Stimulated activated naive B cell treated with anti-CD40 and anti-IgM and Interleukin-4, amounts not matched to agents 10 μg/mL and 1 μg/mL and 100 μg/mL, for 72 hours (primary cell): ENCODE measurements at regions not wholly inside any gene's neighbourhood (a gene's known extent, or its start where the extent isn't known, plus 50 kb on each side); places are given as distances from the start of the nearest gene placed in this dataset.
A peak's percentile ranks its signal among the peaks of the same experiment; 100 is the strongest.

Experiments used
- ATAC-seq, 2 donors: fragments of 150-1000 bp; cut with Tn5 transposase; replicated peaks; 2 replicates each; pipeline ENCODE4 v1.10.0; 2021; ENCODE audit warnings: moderate library complexity in 1 of 2
- DNase-seq: peaks from one replicate; pipeline ENCODE4 v3.0.0; 2021
- H3K27ac Mint-ChIP-seq: one replicate; pipeline ENCODE4 v1.8.0; 2022; ENCODE audit warnings: mild to moderate bottlenecking, mixed read lengths
- H3K27me3 Mint-ChIP-seq, 2 donors: one replicate each; pipeline ENCODE4 v1.8.0; 2022; ENCODE audit warnings: mixed read lengths in 2 of 2
- H3K36me3 Mint-ChIP-seq, 2 donors: one replicate each; pipeline ENCODE4 v1.8.0; 2022; ENCODE audit warnings: mixed read lengths in 2 of 2, mild to moderate bottlenecking in 1 of 2
- H3K4me1 Mint-ChIP-seq, 2 donors: one replicate each; pipeline ENCODE4 v1.8.0; 2022; ENCODE audit warnings: mixed read lengths in 2 of 2, mild to moderate bottlenecking in 1 of 2
- H3K4me3 Mint-ChIP-seq, 2 donors: one replicate each; pipeline ENCODE4 v1.8.0; 2022; ENCODE audit warnings: mild to moderate bottlenecking in 2 of 2, mixed read lengths in 2 of 2, moderate library complexity in 1 of 2
- H3K9me3 Mint-ChIP-seq, 2 donors: one replicate each; pipeline ENCODE4 v1.8.0; 2022; ENCODE audit warnings: mixed read lengths in 2 of 2, mild to moderate bottlenecking in 1 of 2

DNA sequence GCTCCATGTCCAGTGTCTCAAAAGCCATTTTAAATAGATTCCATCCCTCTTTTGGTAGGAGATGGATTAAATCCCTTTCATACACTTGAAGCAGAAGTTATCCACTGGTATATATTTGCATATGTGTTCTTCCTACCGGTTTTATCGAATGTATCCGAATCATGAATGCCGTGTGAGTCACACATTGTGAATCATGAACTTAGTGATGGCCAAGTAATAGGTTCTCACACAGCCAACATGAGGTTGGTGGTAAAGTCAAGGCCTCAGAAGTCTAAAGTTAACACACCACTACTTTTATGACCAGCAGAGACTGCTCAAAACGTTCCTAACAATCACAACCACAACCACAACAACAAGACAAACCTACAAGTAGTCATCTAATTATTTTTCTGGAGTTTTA is 345.5 kb downstream of the THBS2 start:
- H3K27me3 Mint-ChIP-seq, result no peaks in the 10 kb centered on the region
- no peak overlapping the region for H3K27ac Mint-ChIP-seq
- no peak overlapping the region for H3K4me3 Mint-ChIP-seq
- no peaks in the 10 kb centered on the region for H3K36me3 Mint-ChIP-seq
- H3K9me3 Mint-ChIP-seq, result peaks cover 0 to 2% of the 10 kb centered on the region in 2 donors
- ATAC-seq (no peak), DNase-seq (no peak)
- H3K4me1 Mint-ChIP-seq, result no peaks in the 10 kb centered on the region

DNA sequence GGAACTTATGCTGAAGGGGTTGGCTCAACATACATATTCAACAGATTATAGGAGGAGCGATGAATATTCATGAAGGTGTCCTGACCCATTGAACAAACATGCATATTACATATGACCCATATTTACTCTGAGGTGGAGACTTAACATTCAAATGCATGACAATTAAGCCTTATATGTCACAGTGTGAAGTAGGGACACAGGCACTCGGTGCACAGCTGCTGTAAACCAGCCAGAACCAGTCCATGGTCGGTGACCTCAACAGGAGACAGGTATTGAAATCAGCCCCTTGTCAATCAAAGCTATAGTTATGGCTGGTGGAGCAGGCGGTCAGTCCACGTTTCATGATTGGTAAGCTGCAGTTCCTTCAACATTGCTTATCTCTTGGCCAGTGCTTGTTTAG is 347.3 kb downstream of the THBS2 start:
- Mint-ChIP-seq H3K36me3 (no peaks in the 10 kb centered on the region), H3K9me3 (peaks cover 0 to 2% of the 10 kb centered on the region in 2 donors), H3K4me1 (no peaks in the 10 kb centered on the region), H3K27me3 (no peaks in the 10 kb centered on the region), H3K27ac (no peak overlapping the region), H3K4me3 (no peak overlapping the region)
- ATAC-seq, result no peak
- DNase-seq, result no peak

DNA sequence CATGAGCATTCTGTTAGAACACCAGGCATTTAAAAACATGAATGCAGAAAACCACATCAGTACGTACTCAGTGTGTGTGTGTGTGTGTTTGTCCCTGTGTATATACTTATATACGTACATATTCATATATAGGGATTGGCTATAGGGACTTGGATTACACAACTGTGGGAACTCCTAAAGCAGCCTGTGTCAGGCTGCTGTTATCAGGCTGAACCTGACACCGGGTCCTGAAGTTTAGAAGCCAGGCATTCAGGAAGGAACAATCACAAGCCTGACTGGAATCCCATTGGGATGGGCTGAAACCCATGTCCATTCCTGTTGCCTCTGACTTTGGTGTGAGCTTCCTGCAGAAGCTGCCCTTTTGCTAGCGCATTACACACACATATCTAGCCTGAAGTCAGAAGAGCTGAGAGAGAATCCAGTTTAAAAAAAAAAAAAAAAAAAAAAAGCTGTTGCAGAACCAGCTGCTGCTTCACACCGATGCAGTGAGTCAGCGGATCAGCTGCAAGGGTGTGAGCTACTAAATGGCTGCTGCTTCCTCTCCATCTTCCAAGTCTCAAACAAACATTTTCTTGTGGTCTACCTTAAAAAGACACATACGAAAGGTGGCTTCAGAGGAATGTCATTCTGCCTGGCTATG is 348.1 kb downstream of the THBS2 start:
- DNase-seq (no peak), ATAC-seq (no peak)
- Mint-ChIP-seq H3K27ac (no peak overlapping the region), H3K9me3 (peaks cover 0 to 2% of the 10 kb centered on the region in 2 donors), H3K36me3 (no peaks in the 10 kb centered on the region), H3K4me3 (no peak overlapping the region), H3K4me1 (no peaks in the 10 kb centered on the region), H3K27me3 (no peaks in the 10 kb centered on the region)

DNA sequence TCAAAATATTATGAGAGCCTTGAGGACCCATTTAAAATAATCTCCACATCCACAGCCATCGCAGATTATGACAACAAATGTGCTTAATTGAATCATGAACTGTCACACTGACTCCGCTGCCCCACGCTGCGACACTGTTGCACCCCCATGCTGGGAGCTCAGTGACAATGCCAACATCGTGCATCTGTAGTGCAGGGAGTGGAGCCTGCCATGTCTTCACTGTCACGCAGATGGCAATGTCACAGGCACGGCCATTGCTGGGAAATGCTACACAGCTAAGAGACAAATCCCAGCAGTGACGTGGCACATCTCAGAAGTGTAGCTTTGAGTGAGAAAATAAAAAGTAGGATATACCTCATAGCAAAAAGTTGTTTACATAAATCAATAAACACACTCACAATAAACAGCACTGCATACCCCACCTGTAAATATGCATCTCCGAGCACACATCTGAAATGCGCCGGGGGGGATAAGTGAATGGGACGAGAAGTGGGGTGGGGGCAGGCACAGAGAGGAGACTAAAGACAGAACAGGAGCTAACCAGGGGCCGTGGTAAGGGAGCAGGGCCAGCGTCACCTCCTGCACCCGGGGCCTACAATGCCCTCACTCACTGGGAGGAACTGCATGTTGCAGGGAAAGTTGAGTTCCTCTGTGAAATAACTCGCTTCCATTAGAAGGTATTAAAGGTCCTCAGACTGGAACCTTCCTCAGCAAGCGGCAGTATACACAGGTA is 349.9 kb downstream of the THBS2 start:
- no peak overlapping the region for H3K27ac Mint-ChIP-seq
- H3K27me3 Mint-ChIP-seq, result peaks cover 12 to 13% of the 10 kb centered on the region in 2 donors
- no peaks in the 10 kb centered on the region for H3K9me3 Mint-ChIP-seq
- ATAC-seq, result no peak
- H3K4me3 Mint-ChIP-seq, result no peak overlapping the region
- DNase-seq, result no peak
- H3K36me3 Mint-ChIP-seq, result no peaks in the 10 kb centered on the region
- H3K4me1 Mint-ChIP-seq, result no peaks in the 10 kb centered on the region

DNA sequence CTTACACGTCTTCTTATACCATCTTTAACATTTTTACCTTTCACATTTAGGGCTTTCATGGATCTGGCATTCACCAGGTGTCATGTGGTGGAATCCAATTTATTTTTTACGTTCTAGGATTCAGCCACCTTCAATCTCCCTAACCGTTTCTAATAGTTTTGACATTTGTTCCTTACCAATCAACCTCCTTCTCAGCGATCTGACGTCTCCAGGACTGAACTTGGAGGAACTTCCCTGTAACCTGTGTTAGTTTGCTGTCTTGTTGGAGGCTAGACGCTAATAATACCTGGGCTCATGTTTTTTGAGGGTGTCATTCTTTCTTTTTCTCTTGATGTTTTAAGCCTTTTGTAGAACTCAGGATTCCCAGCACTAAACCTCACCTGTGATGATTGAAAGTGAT is 351.6 kb downstream of the THBS2 start:
- no peaks in the 10 kb centered on the region for H3K36me3 Mint-ChIP-seq
- H3K27me3 Mint-ChIP-seq, result peaks cover 12 to 15% of the 10 kb centered on the region in 2 donors
- no peak overlapping the region for H3K4me3 Mint-ChIP-seq
- DNase-seq (no peak), ATAC-seq (no peak)
- no peaks in the 10 kb centered on the region for H3K9me3 Mint-ChIP-seq
- H3K4me1 Mint-ChIP-seq, result no peaks in the 10 kb centered on the region
- no peak overlapping the region for H3K27ac Mint-ChIP-seq

DNA sequence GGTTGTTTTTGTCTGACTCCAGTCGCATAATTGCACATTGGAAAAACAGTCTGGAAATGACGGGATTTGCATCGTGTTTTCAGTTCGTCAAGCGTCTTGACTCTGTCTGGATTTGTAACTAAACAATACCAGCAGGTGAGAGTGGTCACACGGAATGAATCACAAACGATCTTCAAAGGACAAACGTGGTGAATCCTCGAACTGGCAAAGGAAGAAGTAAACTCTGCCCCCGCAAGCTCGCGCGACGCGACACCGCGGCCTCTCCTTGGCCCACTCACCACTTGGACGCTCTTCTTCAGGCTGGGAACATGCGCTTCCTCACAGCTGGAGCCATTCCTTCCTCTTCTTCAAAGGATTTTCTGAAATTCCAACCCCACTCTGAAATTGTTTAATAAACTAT is 352.6 kb downstream of the THBS2 start:
- ATAC-seq, result no peak
- Mint-ChIP-seq H3K9me3 (no peaks in the 10 kb centered on the region), H3K27ac (no peak overlapping the region), H3K4me3 (no peak overlapping the region), H3K27me3 (peaks cover 12 to 15% of the 10 kb centered on the region in 2 donors), H3K4me1 (no peaks in the 10 kb centered on the region), H3K36me3 (peaks cover 0 to 4% of the 10 kb centered on the region in 2 donors)
- DNase-seq, result no peak

DNA sequence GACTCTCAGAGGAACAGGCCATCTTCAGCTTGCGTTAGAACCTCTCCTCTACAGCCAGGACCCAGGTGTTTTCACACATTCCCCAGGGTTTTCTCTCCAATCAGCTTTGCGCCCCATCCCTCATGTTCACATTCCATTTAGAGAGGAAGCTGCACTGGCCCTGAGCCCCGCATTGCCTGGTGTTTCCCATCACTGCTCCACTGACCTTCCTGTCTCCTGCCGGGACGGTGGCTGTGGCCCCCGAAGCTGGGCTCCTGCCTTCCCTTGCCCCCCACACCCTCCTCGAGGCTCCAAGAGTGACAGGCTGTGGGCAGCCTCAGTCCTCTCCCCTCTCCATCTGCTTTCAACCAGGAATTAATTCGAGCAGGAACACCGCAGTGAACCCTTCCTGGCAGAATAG is 357.3 kb downstream of the THBS2 start:
- Mint-ChIP-seq H3K27ac (no peak overlapping the region), H3K4me1 (peaks cover 6 to 8% of the 10 kb centered on the region in 2 donors), H3K36me3 (peaks cover 0 to 4% of the 10 kb centered on the region in 2 donors), H3K27me3 (peaks cover 12 to 15% of the 10 kb centered on the region in 2 donors), H3K9me3 (no peaks in the 10 kb centered on the region), H3K4me3 (peak overlapping the region in 1 of 2 donors; percentile 4)
- no peak for ATAC-seq
- no peak for DNase-seq

DNA sequence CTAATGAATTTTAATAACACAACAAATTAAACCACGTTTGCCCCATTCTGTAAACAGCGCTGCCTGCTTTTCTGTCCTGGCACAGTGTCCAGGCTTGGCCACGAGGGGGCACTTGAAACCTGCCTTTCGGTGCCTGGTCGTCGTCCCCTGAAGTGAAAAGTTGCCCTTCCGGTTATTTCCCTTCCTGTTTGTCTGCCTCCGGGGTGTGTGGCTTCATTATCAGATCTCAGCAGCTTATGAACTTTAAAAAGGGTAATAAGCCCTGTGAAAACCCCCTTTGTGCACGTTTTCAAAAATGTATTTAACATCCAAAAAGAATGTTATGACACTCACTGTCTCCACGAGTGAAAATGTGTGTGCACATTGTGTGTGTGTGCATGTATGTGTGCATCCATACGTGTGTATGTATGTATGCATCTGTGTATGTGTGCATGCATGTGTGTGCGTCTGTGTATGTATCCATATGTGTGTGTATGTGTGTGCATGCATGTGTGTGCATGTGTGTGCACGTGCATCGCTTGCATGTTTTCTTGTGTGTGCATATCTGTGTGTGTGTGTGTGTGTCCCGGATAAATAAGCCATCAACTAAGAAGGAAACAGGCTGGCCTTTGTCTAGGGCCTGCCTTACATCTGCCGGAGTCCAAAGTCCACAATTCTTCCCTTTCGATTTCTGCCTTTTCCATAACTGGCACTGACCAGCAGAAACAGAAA is 358.4 kb downstream of the THBS2 start:
- ATAC-seq (peak; percentile 95 to 97), DNase-seq (peak; percentile 63)
- peaks cover 6 to 8% of the 10 kb centered on the region in 2 donors for H3K4me1 Mint-ChIP-seq
- no peak overlapping the region for H3K27ac Mint-ChIP-seq
- H3K27me3 Mint-ChIP-seq, result peaks cover 9 to 14% of the 10 kb centered on the region in 2 donors
- H3K9me3 Mint-ChIP-seq, result no peaks in the 10 kb centered on the region
- peak overlapping the region; percentile 65 to 76 for H3K4me3 Mint-ChIP-seq
- peaks cover 0 to 4% of the 10 kb centered on the region in 2 donors for H3K36me3 Mint-ChIP-seq

DNA sequence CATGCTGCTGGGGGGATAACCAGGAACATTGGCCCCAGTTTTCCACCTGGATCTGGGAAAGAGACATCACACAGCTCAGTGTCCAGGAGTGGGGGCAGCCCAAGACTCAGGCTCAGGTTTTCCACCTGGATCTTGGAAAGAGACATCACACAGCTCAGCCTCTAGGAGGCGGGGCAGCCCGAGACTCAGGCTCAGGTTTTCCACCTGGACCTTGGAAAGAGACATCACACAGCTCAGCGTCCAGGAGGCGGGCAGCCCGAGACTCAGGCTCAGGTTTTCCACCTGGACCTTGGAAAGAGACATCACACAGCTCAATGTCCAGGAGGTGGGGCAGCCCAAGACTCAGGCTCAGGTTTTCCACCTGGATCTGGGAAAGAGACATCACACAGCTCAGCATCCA is 361.6 kb downstream of the THBS2 start:
- Mint-ChIP-seq H3K9me3 (no peaks in the 10 kb centered on the region), H3K4me3 (no peak overlapping the region), H3K27ac (peak overlapping the region; percentile 25), H3K4me1 (peaks cover 6 to 8% of the 10 kb centered on the region in 2 donors), H3K27me3 (peaks cover 0 to 4% of the 10 kb centered on the region in 2 donors), H3K36me3 (peaks cover 0 to 4% of the 10 kb centered on the region in 2 donors)
- no peak for ATAC-seq
- no peak for DNase-seq

DNA sequence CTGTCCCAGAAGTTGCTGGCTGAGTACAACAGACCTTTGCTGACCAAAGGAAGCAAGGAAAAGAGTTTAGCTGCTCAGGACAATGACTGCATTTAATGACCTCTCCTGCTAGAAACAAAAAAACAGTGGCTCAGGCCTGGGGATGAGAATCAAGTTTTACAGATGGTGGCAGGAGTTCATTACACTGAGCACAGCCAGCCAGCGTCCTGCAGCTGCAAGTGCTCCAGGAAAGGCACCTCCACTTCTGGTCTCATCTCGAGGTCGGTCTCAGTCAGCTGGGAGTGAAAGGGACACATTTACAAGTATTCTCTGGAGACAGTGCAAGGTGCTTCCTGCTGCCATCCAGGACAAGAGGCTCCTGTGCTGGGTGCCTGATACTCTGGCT is 362.7 kb downstream of the THBS2 start:
- H3K4me1 Mint-ChIP-seq, result peaks cover 6 to 8% of the 10 kb centered on the region in 2 donors
- no peak overlapping the region for H3K4me3 Mint-ChIP-seq
- H3K27ac Mint-ChIP-seq, result no peak overlapping the region
- H3K36me3 Mint-ChIP-seq, result no peaks in the 10 kb centered on the region
- no peak for ATAC-seq
- H3K27me3 Mint-ChIP-seq, result peaks cover 0 to 4% of the 10 kb centered on the region in 2 donors
- no peak for DNase-seq
- no peaks in the 10 kb centered on the region for H3K9me3 Mint-ChIP-seq

DNA sequence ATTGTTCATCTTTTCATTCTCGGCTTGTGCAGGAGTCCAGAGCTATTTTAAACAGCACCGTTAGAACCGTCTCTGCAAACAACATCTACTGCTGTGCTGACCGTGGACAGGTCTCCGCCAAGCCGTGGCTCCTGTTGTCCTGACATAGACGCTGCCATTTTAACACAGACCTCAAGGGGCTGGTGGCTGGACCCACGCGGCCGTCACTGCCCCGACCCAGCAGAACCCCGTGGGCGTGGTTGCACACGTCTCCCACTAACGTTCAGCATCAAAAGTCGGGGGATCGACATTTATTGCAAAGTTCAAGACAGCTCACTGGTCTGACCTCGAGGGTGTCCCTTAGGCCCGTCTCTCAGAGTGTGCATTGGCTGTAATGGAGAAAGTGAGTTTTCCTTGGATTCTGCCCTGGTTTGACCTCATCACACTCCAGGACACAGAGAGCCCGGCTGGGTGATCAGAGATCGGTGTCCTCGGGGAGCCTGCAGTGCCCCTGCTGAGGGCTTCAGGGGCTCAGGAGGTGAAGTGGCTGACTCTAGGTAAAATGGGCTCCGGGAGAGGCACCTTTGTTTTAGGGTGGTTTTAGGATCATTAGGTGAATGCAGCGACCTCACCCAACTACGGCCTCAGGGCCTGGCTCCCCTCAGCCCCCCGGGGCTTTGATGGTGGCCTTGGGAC is 363.2 kb downstream of the THBS2 start:
- no peak overlapping the region for H3K4me3 Mint-ChIP-seq
- H3K27ac Mint-ChIP-seq, result no peak overlapping the region
- peaks cover 3 to 6% of the 10 kb centered on the region in 2 donors for H3K4me1 Mint-ChIP-seq
- no peak for DNase-seq
- no peak for ATAC-seq
- no peaks in the 10 kb centered on the region for H3K9me3 Mint-ChIP-seq
- peaks cover 0 to 4% of the 10 kb centered on the region in 2 donors for H3K27me3 Mint-ChIP-seq
- H3K36me3 Mint-ChIP-seq, result no peaks in the 10 kb centered on the region

DNA sequence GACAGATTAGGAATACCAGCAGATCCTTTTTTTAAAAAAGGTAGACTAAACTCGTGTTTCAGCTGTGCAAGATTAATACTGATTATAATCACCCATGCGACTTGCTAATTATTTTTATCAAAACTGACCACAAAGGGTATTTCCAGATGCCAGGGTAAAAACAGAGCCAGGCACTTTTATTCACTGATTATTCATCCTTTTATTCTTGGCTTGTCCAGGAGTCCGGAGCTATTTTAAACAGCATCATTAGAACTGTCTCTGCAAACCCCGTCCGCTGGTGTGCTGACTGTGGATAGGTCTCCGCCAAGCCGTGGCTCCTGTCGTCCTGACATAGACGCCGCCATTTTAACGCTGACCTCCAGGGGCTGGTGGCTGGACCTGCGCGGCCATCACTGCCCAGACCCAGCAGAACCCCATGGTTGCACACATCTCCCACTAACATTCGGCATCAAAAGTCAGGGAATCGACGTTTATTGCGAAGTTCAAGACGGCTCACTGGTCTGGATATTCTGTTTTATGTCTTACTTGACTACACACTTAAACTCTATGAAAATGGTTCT is 364.8 kb downstream of the THBS2 start:
- Mint-ChIP-seq H3K36me3 (no peaks in the 10 kb centered on the region), H3K27me3 (peaks cover 0 to 4% of the 10 kb centered on the region in 2 donors), H3K9me3 (no peaks in the 10 kb centered on the region), H3K27ac (no peak overlapping the region), H3K4me1 (peaks cover 3 to 13% of the 10 kb centered on the region in 2 donors), H3K4me3 (no peak overlapping the region)
- ATAC-seq (no peak), DNase-seq (no peak)

DNA sequence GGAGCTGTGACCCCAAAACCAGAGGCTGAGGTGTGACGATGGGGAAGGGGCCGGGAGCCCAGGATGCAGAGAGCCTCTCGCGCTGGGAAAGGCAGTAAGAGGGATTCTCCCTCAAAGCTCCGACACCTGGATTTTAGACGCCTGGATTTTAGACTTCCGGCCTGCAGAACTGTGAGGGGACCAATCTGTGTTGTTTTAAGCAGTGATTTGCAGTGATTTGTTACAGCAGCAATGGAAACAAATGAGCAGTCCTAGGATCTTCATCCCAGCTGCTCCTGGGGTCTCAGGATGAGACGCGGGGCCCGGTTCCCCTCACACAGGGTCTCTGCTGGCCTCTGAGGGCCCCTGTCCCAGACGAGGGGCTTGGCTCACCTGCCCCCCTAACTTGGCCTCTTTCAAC is 365.5 kb downstream of the THBS2 start:
- ATAC-seq (no peak), DNase-seq (no peak)

DNA sequence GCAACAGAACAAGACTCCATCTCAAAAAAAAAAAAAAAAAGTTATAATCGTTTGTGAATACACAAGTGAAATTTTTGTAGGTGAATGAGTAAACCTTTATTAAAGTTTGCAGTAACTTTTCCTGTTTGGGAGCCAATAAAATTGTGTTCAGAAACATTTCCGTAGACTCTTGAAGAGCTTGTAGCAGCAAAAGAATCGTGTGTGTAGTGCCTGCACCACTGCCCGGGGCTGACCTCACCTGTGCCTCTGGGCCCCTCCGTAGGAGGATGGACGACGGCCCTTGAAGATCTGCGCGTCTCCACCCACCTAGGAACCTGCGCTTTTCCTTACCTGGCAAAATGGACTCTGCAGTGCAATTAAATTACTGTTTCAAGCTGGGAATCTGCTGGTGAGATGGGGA is 366.0 kb downstream of the THBS2 start:
- Mint-ChIP-seq H3K27me3 (peaks cover 0 to 4% of the 10 kb centered on the region in 2 donors), H3K36me3 (no peaks in the 10 kb centered on the region), H3K4me1 (peaks cover 3 to 13% of the 10 kb centered on the region in 2 donors), H3K27ac (no peak overlapping the region), H3K9me3 (no peaks in the 10 kb centered on the region), H3K4me3 (no peak overlapping the region)
- ATAC-seq, result no peak
- DNase-seq, result no peak

More for the DNA sequence above, 365.5 kb downstream of the THBS2 start:
- no peaks in the 10 kb centered on the region for H3K9me3 Mint-ChIP-seq
- peaks cover 0 to 4% of the 10 kb centered on the region in 2 donors for H3K27me3 Mint-ChIP-seq
- peaks cover 3 to 13% of the 10 kb centered on the region in 2 donors for H3K4me1 Mint-ChIP-seq
- H3K4me3 Mint-ChIP-seq, result no peak overlapping the region
- no peak overlapping the region for H3K27ac Mint-ChIP-seq
- H3K36me3 Mint-ChIP-seq, result no peaks in the 10 kb centered on the region
